MCF 10A (cell line): ENCODE measurements at regions not wholly inside any gene's neighbourhood (a gene's known extent, or its start where the extent isn't known, plus 50 kb on each side); places are given as distances from the start of the nearest gene placed in this dataset.

Experiments used
- BruUV-seq: library from RNA; stranded (reverse); fragments of 400-500 nt; replicated peaks from 2 replicates; lab custom pipeline; 2021; lab: Mats Ljungman, UMichigan
- CTCF ChIA-PET: fragments of 300-600 bp; sonication (Branson Sonifier 250); formaldehyde crosslinking; extraction: SDS; loops from one replicate; lab custom pipeline; 2021; ENCODE audit warnings: antibody characterized with exemption, inconsistent platforms; lab: Yijun Ruan, JAX
- POLR2A ChIA-PET: fragments of 300-600, 350-650 bp; sonication (Branson Sonifier 250); formaldehyde crosslinking; extraction: SDS; loops from one replicate; lab custom pipeline; 2020; ENCODE audit warnings: antibody characterized with exemption, inconsistent platforms; lab: Yijun Ruan, JAX
- DNase-seq: peaks from one replicate; pipeline ENCODE4 v3.0.0-alpha.2; 2018; ENCODE audit not compliant: unreplicated experiment
- H3K27ac Mint-ChIP-seq: one replicate; pipeline ENCODE4 v1.8.0; 2022; ENCODE audit warnings: mild to moderate bottlenecking, low read depth, mixed read lengths; ENCODE audit not compliant: unreplicated experiment
- H3K27me3 Mint-ChIP-seq: one replicate; pipeline ENCODE4 v1.8.0; 2022; ENCODE audit warnings: mixed read lengths; ENCODE audit not compliant: insufficient read depth, unreplicated experiment
- H3K36me3 Mint-ChIP-seq: one replicate; pipeline ENCODE4 v1.8.0; 2022; ENCODE audit warnings: mild to moderate bottlenecking, moderate library complexity, mixed read lengths; ENCODE audit not compliant: insufficient read depth, unreplicated experiment
- H3K4me1 Mint-ChIP-seq: one replicate; pipeline ENCODE4 v1.8.0; 2022; ENCODE audit warnings: mixed read lengths; ENCODE audit not compliant: insufficient read depth, unreplicated experiment
- H3K4me3 Mint-ChIP-seq: one replicate; pipeline ENCODE4 v1.8.0; 2022; ENCODE audit warnings: mild to moderate bottlenecking, moderate library complexity, mixed read lengths; ENCODE audit not compliant: unreplicated experiment
- H3K9me3 Mint-ChIP-seq: one replicate; pipeline ENCODE4 v1.8.0; 2022; ENCODE audit warnings: mixed read lengths; ENCODE audit not compliant: unreplicated experiment
- CTCF ChIP-seq: fragments of 200-600 bp; IDR thresholded peaks from one replicate; pipeline ENCODE4 v1.8.0; 2022; ENCODE audit warnings: antibody characterized with exemption, mild to moderate bottlenecking; ENCODE audit not compliant: unreplicated experiment
- intact Hi-C: fragments of 100-400 bp; cut with micrococcal nuclease; formaldehyde crosslinking; loops from 2 replicates; pipeline ENCODE4 v1.14.1; 2022

GRCh38 chr14:98408024-98408555 is 863.9 kb downstream of the BCL11B start:
- POLR2A ChIA-PET: interaction anchor here (0.7 kb wide), 1 partner anchor 21 kb away, joined by 4 read pairs; no protein-coding TSS in a partner anchor

GRCh38 chr14:98408713-98409112 is 863.3 kb downstream of the BCL11B start:
- no peak for TF ChIP-seq CTCF
- CTCF ChIA-PET: interaction anchor here (0.6 kb wide), 1 partner anchor 209 kb away, joined by 3 read pairs; no protein-coding TSS in a partner anchor
- Mint-ChIP-seq H3K27ac (no peak overlapping the region), H3K27me3 (no peaks in the 10 kb centered on the region), H3K4me3 (no peak overlapping the region), H3K36me3 (no peaks in the 10 kb centered on the region), H3K9me3 (no peaks in the 10 kb centered on the region), H3K4me1 (no peaks in the 10 kb centered on the region)
- no peak for DNase-seq
- POLR2A ChIA-PET: interaction anchor here (0.7 kb wide), 1 partner anchor 20 kb away, joined by 4 read pairs; no protein-coding TSS in a partner anchor
- BruUV-seq: no TSS peak
- intact Hi-C loops: no loop called here

More at GRCh38 chr14:98408024-98408555, 863.9 kb downstream of the BCL11B start:
- no peaks in the 10 kb centered on the region for H3K36me3 Mint-ChIP-seq
- no peak overlapping the region for H3K4me3 Mint-ChIP-seq
- H3K9me3 Mint-ChIP-seq: no peaks in the 10 kb centered on the region
- no peaks in the 10 kb centered on the region for H3K4me1 Mint-ChIP-seq
- TF ChIP-seq CTCF: no peak
- CTCF ChIA-PET: interaction anchor here (0.6 kb wide), 1 partner anchor 208 kb away, joined by 3 read pairs; no protein-coding TSS in a partner anchor
- intact Hi-C loops: no loop called here
- no TSS peak for BruUV-seq
- no peak overlapping the region for H3K27ac Mint-ChIP-seq
- no peak for DNase-seq
- H3K27me3 Mint-ChIP-seq: no peaks in the 10 kb centered on the region

- intact Hi-C loops: no loop called here
- no peaks in the 10 kb centered on the region for H3K27me3 Mint-ChIP-seq
- H3K4me3 Mint-ChIP-seq: no peak overlapping the region
- no peak overlapping the region for H3K27ac Mint-ChIP-seq
- DNase-seq: no peak
- H3K4me1 Mint-ChIP-seq: no peaks in the 10 kb centered on the region
- TF ChIP-seq CTCF: no peak
- no TSS peak for BruUV-seq
- CTCF ChIA-PET: no interaction called here
- H3K36me3 Mint-ChIP-seq: no peaks in the 10 kb centered on the region
- POLR2A ChIA-PET: no interaction called here
- H3K9me3 Mint-ChIP-seq: no peaks in the 10 kb centered on the region
Measured at GRCh38 chr14:98411154-98411553, 860.8 kb downstream of the BCL11B start.

GRCh38 chr14:98412431-98412830 is 859.6 kb downstream of the BCL11B start:
- no peaks in the 10 kb centered on the region for H3K27me3 Mint-ChIP-seq
- BruUV-seq: no TSS peak
- POLR2A ChIA-PET: interaction anchor here (0.7 kb wide), 1 partner anchor 663 kb away, joined by 3 read pairs; no protein-coding TSS in a partner anchor

More at GRCh38 chr14:98412431-98412830, 859.6 kb downstream of the BCL11B start:
- DNase-seq: no peak
- Mint-ChIP-seq H3K9me3 (no peaks in the 10 kb centered on the region), H3K4me1 (no peaks in the 10 kb centered on the region), H3K4me3 (no peak overlapping the region), H3K36me3 (no peaks in the 10 kb centered on the region), H3K27ac (no peak overlapping the region)
- TF ChIP-seq CTCF: no peak
- intact Hi-C loops: no loop called here
- CTCF ChIA-PET: no interaction called here
